Stomach (tissue), 4 donors: ENCODE measurements at regions not wholly inside any gene's neighbourhood (a gene's known extent, or its start where the extent isn't known, plus 50 kb on each side); places are given as distances from the start of the nearest gene placed in this dataset.

Experiments
- EP300 ChIP-seq: sonication (generic); formaldehyde crosslinking; IDR thresholded peaks from one replicate; pipeline ENCODE4 v1.6.1; 2017; ENCODE audit warnings: antibody characterized with exemption
- POLR2AphosphoS5 ChIP-seq, 3 donors: sonication (generic); formaldehyde crosslinking; IDR thresholded peaks; one replicate each; pipeline ENCODE4 v1.6.1; 2016; ENCODE audit warnings: antibody characterized with exemption in 3 of 3
- TF ChIP-seq, protein P1 (sequence below), 7 experiments: fragments of 450-650 bp in 4 of 7; fragments of 200-600 bp in 3 of 7; sonication (generic) in 3 of 7; IDR thresholded peaks; one replicate each; pipeline ENCODE4 v1.5.1; 2016 to 2019; ENCODE audit warnings: antibody characterized with exemption in 7 of 7, control low read depth in 2 of 7, mild to moderate bottlenecking in 1 of 7

DNA sequence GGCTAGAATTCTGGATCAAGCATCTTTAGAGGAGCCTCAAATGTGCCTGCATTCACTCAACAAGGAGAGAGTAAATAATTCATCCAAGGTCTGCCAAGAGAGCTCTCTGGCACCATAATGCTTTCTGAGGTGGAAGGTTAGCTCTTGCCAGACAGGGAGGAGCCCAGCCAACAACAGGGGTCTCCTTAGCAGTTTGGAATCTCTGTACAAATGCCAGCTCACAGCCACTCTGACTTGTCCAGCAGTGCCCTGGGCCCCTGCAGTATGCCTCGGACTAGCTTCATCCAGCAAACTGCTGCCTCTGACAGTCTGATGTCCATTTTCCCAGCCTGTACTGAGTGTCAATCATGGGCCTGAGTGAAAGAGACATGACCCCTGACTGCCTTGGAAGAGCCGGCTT, 127.2 kb upstream of the SLC44A1 start:
- TF ChIP-seq, protein P1, sequence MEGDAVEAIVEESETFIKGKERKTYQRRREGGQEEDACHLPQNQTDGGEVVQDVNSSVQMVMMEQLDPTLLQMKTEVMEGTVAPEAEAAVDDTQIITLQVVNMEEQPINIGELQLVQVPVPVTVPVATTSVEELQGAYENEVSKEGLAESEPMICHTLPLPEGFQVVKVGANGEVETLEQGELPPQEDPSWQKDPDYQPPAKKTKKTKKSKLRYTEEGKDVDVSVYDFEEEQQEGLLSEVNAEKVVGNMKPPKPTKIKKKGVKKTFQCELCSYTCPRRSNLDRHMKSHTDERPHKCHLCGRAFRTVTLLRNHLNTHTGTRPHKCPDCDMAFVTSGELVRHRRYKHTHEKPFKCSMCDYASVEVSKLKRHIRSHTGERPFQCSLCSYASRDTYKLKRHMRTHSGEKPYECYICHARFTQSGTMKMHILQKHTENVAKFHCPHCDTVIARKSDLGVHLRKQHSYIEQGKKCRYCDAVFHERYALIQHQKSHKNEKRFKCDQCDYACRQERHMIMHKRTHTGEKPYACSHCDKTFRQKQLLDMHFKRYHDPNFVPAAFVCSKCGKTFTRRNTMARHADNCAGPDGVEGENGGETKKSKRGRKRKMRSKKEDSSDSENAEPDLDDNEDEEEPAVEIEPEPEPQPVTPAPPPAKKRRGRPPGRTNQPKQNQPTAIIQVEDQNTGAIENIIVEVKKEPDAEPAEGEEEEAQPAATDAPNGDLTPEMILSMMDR (IDR thresholded peaks at IDR 0.05), result no peak
- TF ChIP-seq EP300 (no peak), POLR2AphosphoS5 (IDR thresholded peaks at IDR 0.05) (no peak)
